GM18909 (cell line): ENCODE measurements at regions not wholly inside any gene's neighbourhood (a gene's known extent, or its start where the extent isn't known, plus 50 kb on each side); places are given as distances from the start of the nearest gene placed in this dataset.
"Not testable (repeated sequence)": the region's sequence is repeated elsewhere in the genome, so short reads cannot be mapped to it uniquely, and the experiment has no call there.

Experiments used
- ATAC-seq: cut with Tn5 transposase; IDR thresholded peaks from one replicate; pipeline ENCODE4 v1.9.1; 2021; ENCODE audit warnings: mild to moderate bottlenecking; ENCODE audit not compliant: unreplicated experiment, poor library complexity

- no peak for ATAC-seq
Measured at GRCh38 chr2:88903749-88904353, 212.4 kb downstream of the RPIA start.

GRCh38 chr2:88913280-88913679 is 221.8 kb downstream of the RPIA start:
- no peak for ATAC-seq

- no peak for ATAC-seq
Measured at GRCh38 chr2:88919087-88919738, 227.7 kb downstream of the RPIA start.

GRCh38 chr2:88920399-88920798 is 228.9 kb downstream of the RPIA start:
- not testable (repeated sequence) for ATAC-seq

GRCh38 chr2:88924533-88924932 is 233.1 kb downstream of the RPIA start:
- no peak for ATAC-seq

GRCh38 chr2:88925770-88926462 is 234.4 kb downstream of the RPIA start:
- no peak for ATAC-seq

GRCh38 chr2:88927128-88927527 is 235.7 kb downstream of the RPIA start:
- ATAC-seq, result no peak

- ATAC-seq, result no peak
Measured at GRCh38 chr2:88930659-88931058, 239.2 kb downstream of the RPIA start.

- no peak for ATAC-seq
Measured at GRCh38 chr2:88932686-88933085, 241.2 kb downstream of the RPIA start.

- no peak for ATAC-seq
Measured at GRCh38 chr2:88933091-88933490, 241.6 kb downstream of the RPIA start.

- no peak for ATAC-seq
Measured at GRCh38 chr2:88933980-88934379, 242.5 kb downstream of the RPIA start.

- not testable (repeated sequence) for ATAC-seq
Measured at GRCh38 chr2:88941178-88941577, 249.7 kb downstream of the RPIA start.

- no peak for ATAC-seq
Measured at GRCh38 chr2:88942798-88943197, 251.3 kb downstream of the RPIA start.

- no peak for ATAC-seq
Measured at GRCh38 chr2:88949336-88949735, 257.9 kb downstream of the RPIA start.

- ATAC-seq, result no peak
Measured at GRCh38 chr2:88950010-88950409, 258.5 kb downstream of the RPIA start.

GRCh38 chr2:88955607-88956006 is 264.1 kb downstream of the RPIA start:
- no peak for ATAC-seq

GRCh38 chr2:88959480-88960204 is 268.2 kb downstream of the RPIA start:
- no peak for ATAC-seq

- ATAC-seq, result not testable (repeated sequence)
Measured at GRCh38 chr2:88961323-88961722, 269.9 kb downstream of the RPIA start.

- ATAC-seq, result no peak
Measured at GRCh38 chr2:88967844-88968243, 276.4 kb downstream of the RPIA start.

- not testable (repeated sequence) for ATAC-seq
Measured at GRCh38 chr2:88978011-88978410, 286.5 kb downstream of the RPIA start.

- ATAC-seq, result not testable (repeated sequence)
Measured at GRCh38 chr2:88978446-88978845, 287.0 kb downstream of the RPIA start.
